ENCODE measurements at regions not wholly inside any gene's neighbourhood (a gene's known extent, or its start where the extent isn't known, plus 50 kb on each side); places are given as distances from the start of the nearest gene placed in this dataset.

DNA sequence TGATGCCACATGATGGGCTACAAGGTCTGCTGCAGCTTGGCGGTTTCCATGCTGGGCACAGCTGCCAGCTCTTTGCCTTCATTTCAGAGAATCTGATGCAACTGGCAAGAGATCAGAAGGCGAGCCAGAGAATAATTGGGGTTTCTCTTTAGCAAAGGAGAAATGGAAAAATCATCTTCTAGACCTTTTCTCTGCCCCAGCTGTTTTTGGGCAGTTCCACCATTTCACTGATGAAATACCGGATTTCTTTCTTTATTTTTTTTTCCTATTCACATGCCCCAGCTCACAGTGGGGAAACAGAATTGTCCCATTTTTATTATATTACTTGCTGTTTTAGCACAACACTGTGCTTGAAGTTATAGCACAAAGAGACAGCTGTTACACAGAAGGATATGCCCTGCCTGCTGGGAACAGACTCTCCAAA lies 439.3 kb upstream of the GOT2 start:
- TF ChIP-seq EZH2 (IDR thresholded peaks at IDR 0.05; ENCODE audit: borderline replicate concordance, low read depth, low read length) (no peak), SMAD1 (IDR thresholded peaks at IDR 0.05; ENCODE audit: low read depth, low read length, partially characterized antibody) (no peak), MCM2 (IDR thresholded peaks at IDR 0.05; ENCODE audit: low read depth) (no peak), MAZ (CRISPR knock-in tag; conservative IDR thresholded peaks at IDR 0.05 in 1 of 2, IDR thresholded peaks at IDR 0.05 in 1 of 2) (no peak)
- TF ChIP-seq, protein P1, sequence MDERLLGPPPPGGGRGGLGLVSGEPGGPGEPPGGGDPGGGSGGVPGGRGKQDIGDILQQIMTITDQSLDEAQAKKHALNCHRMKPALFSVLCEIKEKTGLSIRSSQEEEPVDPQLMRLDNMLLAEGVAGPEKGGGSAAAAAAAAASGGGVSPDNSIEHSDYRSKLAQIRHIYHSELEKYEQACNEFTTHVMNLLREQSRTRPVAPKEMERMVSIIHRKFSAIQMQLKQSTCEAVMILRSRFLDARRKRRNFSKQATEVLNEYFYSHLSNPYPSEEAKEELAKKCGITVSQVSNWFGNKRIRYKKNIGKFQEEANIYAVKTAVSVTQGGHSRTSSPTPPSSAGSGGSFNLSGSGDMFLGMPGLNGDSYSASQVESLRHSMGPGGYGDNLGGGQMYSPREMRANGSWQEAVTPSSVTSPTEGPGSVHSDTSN (CRISPR knock-in tag; IDR thresholded peaks at IDR 0.05; ENCODE audit: low read depth): no peak
- TF ChIP-seq, protein P1 (tag; conservative IDR thresholded peaks at IDR 0.05; ENCODE audit: low read depth): no peak
